ENCODE measurements at regions not wholly inside any gene's neighbourhood (a gene's known extent, or its start where the extent isn't known, plus 50 kb on each side); places are given as distances from the start of the nearest gene placed in this dataset.

DNA sequence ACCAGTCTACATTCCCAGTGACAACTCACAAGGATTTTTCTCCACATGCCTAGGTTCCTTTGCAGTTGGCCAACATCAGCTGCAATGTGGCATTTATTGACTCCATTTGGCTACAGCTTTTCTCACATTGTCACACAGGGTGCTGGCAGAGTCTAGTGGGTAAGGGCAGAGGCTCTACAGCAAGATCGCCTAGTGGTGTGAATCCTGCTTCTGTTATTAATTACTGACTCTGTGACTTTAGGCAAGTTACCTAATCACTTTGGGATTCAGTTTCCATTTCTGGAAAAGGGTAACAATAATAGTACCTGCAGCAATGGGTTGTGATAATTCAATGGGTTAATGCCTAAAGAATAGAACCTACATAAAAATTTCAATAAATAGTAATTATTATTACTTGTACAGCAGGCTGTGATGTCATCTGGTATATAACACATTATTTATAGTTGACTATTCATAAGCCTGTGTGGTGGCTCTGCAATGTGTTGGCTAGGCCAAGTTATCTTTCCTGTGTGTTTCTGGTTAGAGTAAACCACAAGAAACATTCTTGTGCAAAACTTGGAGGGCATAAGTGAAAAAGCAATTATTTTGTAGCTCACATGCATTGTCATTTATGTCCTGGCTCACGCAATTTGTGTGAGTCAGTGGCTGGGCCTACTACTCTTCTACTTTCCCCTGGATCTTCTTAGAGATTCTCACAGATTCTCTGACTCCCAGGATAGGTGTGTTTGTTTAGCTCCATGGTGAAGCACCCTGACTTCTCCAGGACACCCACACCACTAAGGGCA is 59.5 kb downstream of the PTGS2 start:
- ATAC-seq (no peak), DNase-seq (peak; percentile 27)
- Histone ChIP-seq H3K4me1 (ENCODE audit: insufficient read depth, low read length) (peaks cover 6% of the 10 kb centered on the region), H3K27ac (ENCODE audit: low read length) (peak overlapping the region; percentile 34; the same call in 1 of the 2 replicates), H3K9ac (ENCODE audit: low read length) (no peak overlapping the region), H3F3A (ENCODE audit: low read length, unreplicated experiment) (no peaks in the 10 kb centered on the region), H3K27me3 (ENCODE audit: low read length) (no peaks in the 10 kb centered on the region), H2AFZ (ENCODE audit: low read length) (no peak overlapping the region), H3K79me2 (ENCODE audit: low read length) (no peaks in the 10 kb centered on the region), H3K4me3 (ENCODE audit: low read length) (no peak overlapping the region), H3K9me2 (replicated peaks; ENCODE audit: low read length) (no peaks in the 10 kb centered on the region), H4K20me1 (ENCODE audit: low read length) (no peaks in the 10 kb centered on the region), H3K4me2 (ENCODE audit: low read length) (no peak overlapping the region), H3K36me3 (ENCODE audit: low read depth, low read length) (no peaks in the 10 kb centered on the region), H3K9me3 (ENCODE audit: low read length) (no peaks in the 10 kb centered on the region)
- BruUV-seq (replicated peaks) = no TSS peak
- intact Hi-C loops (cut with micrococcal nuclease) = no loop called here
- ChIA-PET CTCF (no interaction called here), POLR2A (ENCODE audit: unreplicated experiment) (no interaction called here)
- TF ChIP-seq, protein P1, sequence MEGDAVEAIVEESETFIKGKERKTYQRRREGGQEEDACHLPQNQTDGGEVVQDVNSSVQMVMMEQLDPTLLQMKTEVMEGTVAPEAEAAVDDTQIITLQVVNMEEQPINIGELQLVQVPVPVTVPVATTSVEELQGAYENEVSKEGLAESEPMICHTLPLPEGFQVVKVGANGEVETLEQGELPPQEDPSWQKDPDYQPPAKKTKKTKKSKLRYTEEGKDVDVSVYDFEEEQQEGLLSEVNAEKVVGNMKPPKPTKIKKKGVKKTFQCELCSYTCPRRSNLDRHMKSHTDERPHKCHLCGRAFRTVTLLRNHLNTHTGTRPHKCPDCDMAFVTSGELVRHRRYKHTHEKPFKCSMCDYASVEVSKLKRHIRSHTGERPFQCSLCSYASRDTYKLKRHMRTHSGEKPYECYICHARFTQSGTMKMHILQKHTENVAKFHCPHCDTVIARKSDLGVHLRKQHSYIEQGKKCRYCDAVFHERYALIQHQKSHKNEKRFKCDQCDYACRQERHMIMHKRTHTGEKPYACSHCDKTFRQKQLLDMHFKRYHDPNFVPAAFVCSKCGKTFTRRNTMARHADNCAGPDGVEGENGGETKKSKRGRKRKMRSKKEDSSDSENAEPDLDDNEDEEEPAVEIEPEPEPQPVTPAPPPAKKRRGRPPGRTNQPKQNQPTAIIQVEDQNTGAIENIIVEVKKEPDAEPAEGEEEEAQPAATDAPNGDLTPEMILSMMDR (conservative IDR thresholded peaks at IDR 0.05; ENCODE audit: low read depth, low read length) = no peak
- TF ChIP-seq EZH2phosphoT487 (IDR thresholded peaks at IDR 0.05; ENCODE audit: borderline replicate concordance, low read length) (no peak), EZH2 (IDR thresholded peaks at IDR 0.05; ENCODE audit: low read length, unreplicated experiment) (no peak)

DNA sequence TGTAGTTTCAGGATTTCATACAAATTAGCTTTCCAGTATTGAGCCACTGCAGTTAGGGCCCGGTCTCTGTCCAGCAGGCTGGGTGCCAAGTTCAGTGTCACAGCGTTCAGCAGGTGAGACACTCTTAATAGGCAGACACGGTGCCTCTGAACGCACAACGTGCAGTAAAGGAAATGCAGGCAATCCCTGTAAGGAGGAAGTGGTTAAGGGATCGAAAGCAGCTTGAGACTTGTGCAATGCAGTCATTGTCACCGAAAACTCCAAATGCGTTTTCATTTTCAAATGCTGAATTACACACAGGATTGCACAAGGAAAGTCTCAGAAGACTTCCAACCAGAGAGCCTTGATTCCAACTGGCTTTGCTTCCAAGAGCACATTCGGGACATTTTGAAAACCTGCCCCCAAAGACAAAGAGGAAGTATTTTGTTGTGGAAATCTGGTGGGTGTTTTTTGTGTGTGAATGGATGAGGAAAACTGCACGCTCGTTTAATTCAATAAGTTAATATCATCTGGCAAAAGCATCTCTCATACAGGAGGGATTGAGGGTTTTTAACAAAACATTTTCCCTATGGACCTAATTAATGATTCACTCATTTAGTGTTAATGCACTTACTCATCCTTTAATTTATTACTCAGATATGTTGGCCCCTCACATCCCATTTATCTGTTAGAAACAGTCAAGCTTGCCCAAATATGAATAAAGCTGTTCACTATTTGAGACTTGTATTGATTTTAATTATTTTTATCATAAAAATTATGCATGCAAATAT is 61.6 kb downstream of the PTGS2 start:
- no peaks in the 10 kb centered on the region for H3K9me3 ChIP-seq (ENCODE audit: low read length)
- CTCF ChIA-PET = interaction anchor here (1.1 kb wide), 1 partner anchor 188 kb away, joined by 7 read pairs; no protein-coding TSS in a partner anchor
- H3K4me1 ChIP-seq (ENCODE audit: insufficient read depth, low read length) = peaks cover 6% of the 10 kb centered on the region
- no peaks in the 10 kb centered on the region for H3K27me3 ChIP-seq (ENCODE audit: low read length)
- peak overlapping the region; percentile 97 for H2AFZ ChIP-seq (ENCODE audit: low read length)
- no TSS peak for BruUV-seq (replicated peaks)
- H3K4me2 ChIP-seq (ENCODE audit: low read length) = peak overlapping the region; percentile 88
- H3K79me2 ChIP-seq (ENCODE audit: low read length) = no peaks in the 10 kb centered on the region
- no peaks in the 10 kb centered on the region for H3K9me2 ChIP-seq (replicated peaks; ENCODE audit: low read length)
- H3K27ac ChIP-seq (ENCODE audit: low read length) = peak overlapping the region; percentile 60
- DNase-seq (peak; percentile 61), ATAC-seq (peak; percentile 70)
- H3K4me3 ChIP-seq (ENCODE audit: low read length) = peak overlapping the region; percentile 68
- peak overlapping the region; percentile 62 for H3K9ac ChIP-seq (ENCODE audit: low read length)
- TF ChIP-seq EZH2phosphoT487 (IDR thresholded peaks at IDR 0.05; ENCODE audit: borderline replicate concordance, low read length) (no peak), EZH2 (IDR thresholded peaks at IDR 0.05; ENCODE audit: low read length, unreplicated experiment) (no peak)
- TF ChIP-seq, protein P1 (conservative IDR thresholded peaks at IDR 0.05; ENCODE audit: low read depth, low read length) = no peak
- POLR2A ChIA-PET (ENCODE audit: unreplicated experiment) = no interaction called here
- H4K20me1 ChIP-seq (ENCODE audit: low read length) = no peaks in the 10 kb centered on the region
- H3K36me3 ChIP-seq (ENCODE audit: low read depth, low read length) = no peaks in the 10 kb centered on the region
- intact Hi-C loops (cut with micrococcal nuclease) = loop anchor here (2.0 kb wide), 1 partner anchor 64 kb away; no protein-coding TSS in a partner anchor
- H3F3A ChIP-seq (ENCODE audit: low read length, unreplicated experiment) = no peaks in the 10 kb centered on the region

All from PC-3 (cell line).